Lower leg skin (tissue), 4 donors: ENCODE measurements at regions not wholly inside any gene's neighbourhood (a gene's known extent, or its start where the extent isn't known, plus 50 kb on each side); places are given as distances from the start of the nearest gene placed in this dataset.
"Not testable (repeated sequence)": the region's sequence is repeated elsewhere in the genome, so short reads cannot be mapped to it uniquely, and the experiment has no call there.

Source experiments
- DNase-seq, 2 donors: peaks; one replicate each; pipeline ENCODE4 v3.0.0-alpha.2; 2019; ENCODE audit warnings: low spot score in 2 of 2
- H3K4me3 ChIP-seq: fragments of 200-600 bp; sonication (generic); 2 replicates; pipeline ENCODE4 v1.5.1; 2017; ENCODE audit warnings: mild to moderate bottlenecking, low read depth; ENCODE audit not compliant: poor library complexity, severe bottlenecking
- CTCF ChIP-seq, 3 donors: fragments of 450-650 bp; IDR thresholded peaks; one replicate each; pipeline ENCODE4 v1.5.1; 2016; ENCODE audit warnings: antibody characterized with exemption in 3 of 3, mild to moderate bottlenecking in 3 of 3, moderate library complexity in 2 of 3
- POLR2A ChIP-seq, 2 donors: fragments of 450-650 bp; IDR thresholded peaks; one replicate each; pipeline ENCODE4 v1.6.1; 2016 to 2017; ENCODE audit warnings: antibody characterized with exemption in 2 of 2, mild to moderate bottlenecking in 1 of 2, moderate library complexity in 1 of 2
- WGBS, 2 donors: methylation state at CpG; one replicate each; pipeline ENCODE4 v1.1.5; 2018; 5-methylcytosine and 5-hydroxymethylcytosine counted together
- intact Hi-C: fragments of 100-400 bp; cut with DNase I; formaldehyde crosslinking; loops from one replicate; pipeline ENCODE4 v1.15.0; 2023; ENCODE audit warnings: low total_unique reads

DNA sequence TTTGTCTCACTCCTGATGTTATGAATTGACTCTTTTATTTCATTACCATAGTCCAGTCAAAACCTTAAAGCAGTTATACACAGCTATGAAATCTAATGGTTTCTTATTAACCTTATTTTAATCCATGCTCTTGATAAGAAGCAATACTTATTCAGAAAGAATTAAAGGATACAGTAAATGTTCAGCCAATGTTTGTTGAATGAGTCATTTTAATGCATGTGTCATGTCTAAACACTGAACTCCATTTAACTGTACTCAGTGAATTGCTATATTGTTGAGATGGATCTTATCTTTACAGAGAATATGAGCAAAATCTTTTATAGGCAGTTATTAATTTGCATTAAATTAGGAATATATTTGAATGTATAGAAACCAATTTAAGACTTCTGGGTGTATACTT is 135.1 kb upstream of the TFPI start:
- intact Hi-C loops, result no loop called here

GRCh38 chr2:187693923-187694322 is 139.7 kb upstream of the TFPI start:
- 76 to 83% methylated on average over 3 of the region's 3 CpGs for WGBS, 2 donors
- no peak for TF ChIP-seq POLR2A (IDR thresholded peaks at IDR 0.05)
- no peak for TF ChIP-seq CTCF (IDR thresholded peaks at IDR 0.05)
- intact Hi-C loops, result no loop called here
- no peak for DNase-seq
- H3K4me3 ChIP-seq, result no peak overlapping the region

More for the DNA sequence above, 135.1 kb upstream of the TFPI start:
- DNase-seq, result no peak
- TF ChIP-seq POLR2A (IDR thresholded peaks at IDR 0.05) (no peak), CTCF (IDR thresholded peaks at IDR 0.05) (no peak)
- no peak overlapping the region for H3K4me3 ChIP-seq

GRCh38 chr2:187696644-187697043 is 142.4 kb upstream of the TFPI start:
- DNase-seq, H3K4me3 ChIP-seq, intact Hi-C loops: not testable (repeated sequence)
- 86 to 90% methylated on average over 7 of the region's 7 CpGs for WGBS, 2 donors

- no peak overlapping the region for H3K4me3 ChIP-seq
- WGBS, 2 donors, result 79 to 81% methylated on average over 2 of the region's 2 CpGs
- no peak for TF ChIP-seq CTCF (IDR thresholded peaks at IDR 0.05)
- TF ChIP-seq POLR2A (IDR thresholded peaks at IDR 0.05), result no peak
- intact Hi-C loops, result no loop called here
- no peak for DNase-seq
Observed at GRCh38 chr2:187698374-187699110, 144.3 kb upstream of the TFPI start.

GRCh38 chr2:187702157-187702556 is 147.9 kb upstream of the TFPI start:
- DNase-seq, result no peak
- TF ChIP-seq POLR2A (IDR thresholded peaks at IDR 0.05) (no peak), CTCF (IDR thresholded peaks at IDR 0.05) (no peak)
- 45 to 62% methylated on average over 1 of the region's 1 CpG for WGBS, 2 donors
- intact Hi-C loops, result no loop called here
- no peak overlapping the region for H3K4me3 ChIP-seq

- intact Hi-C loops, result no loop called here
- TF ChIP-seq POLR2A (IDR thresholded peaks at IDR 0.05) (no peak), CTCF (IDR thresholded peaks at IDR 0.05) (no peak)
- WGBS, 2 donors, result 83 to 85% methylated on average over 1 of the region's 1 CpG
- DNase-seq, result no peak
- no peak overlapping the region for H3K4me3 ChIP-seq
Observed at GRCh38 chr2:187708272-187708671, 154.0 kb upstream of the TFPI start.
